ENCODE measurements at regions not wholly inside any gene's neighbourhood (a gene's known extent, or its start where the extent isn't known, plus 50 kb on each side); places are given as distances from the start of the nearest gene placed in this dataset.

GRCh38 chr7:131880078-131880477 is 323.6 kb upstream of the PODXL start:
- Mint-ChIP-seq H3K27me3 (ENCODE audit: low read depth) (peaks cover 27% of the 10 kb centered on the region), H3K9me3 (no peaks in the 10 kb centered on the region), H3K4me3 (no peak overlapping the region), H3K4me1 (no peaks in the 10 kb centered on the region), H3K36me3 (ENCODE audit: low read depth) (no peaks in the 10 kb centered on the region), H3K27ac (no peak overlapping the region)
- TF ChIP-seq, protein P1, sequence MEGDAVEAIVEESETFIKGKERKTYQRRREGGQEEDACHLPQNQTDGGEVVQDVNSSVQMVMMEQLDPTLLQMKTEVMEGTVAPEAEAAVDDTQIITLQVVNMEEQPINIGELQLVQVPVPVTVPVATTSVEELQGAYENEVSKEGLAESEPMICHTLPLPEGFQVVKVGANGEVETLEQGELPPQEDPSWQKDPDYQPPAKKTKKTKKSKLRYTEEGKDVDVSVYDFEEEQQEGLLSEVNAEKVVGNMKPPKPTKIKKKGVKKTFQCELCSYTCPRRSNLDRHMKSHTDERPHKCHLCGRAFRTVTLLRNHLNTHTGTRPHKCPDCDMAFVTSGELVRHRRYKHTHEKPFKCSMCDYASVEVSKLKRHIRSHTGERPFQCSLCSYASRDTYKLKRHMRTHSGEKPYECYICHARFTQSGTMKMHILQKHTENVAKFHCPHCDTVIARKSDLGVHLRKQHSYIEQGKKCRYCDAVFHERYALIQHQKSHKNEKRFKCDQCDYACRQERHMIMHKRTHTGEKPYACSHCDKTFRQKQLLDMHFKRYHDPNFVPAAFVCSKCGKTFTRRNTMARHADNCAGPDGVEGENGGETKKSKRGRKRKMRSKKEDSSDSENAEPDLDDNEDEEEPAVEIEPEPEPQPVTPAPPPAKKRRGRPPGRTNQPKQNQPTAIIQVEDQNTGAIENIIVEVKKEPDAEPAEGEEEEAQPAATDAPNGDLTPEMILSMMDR (IDR thresholded peaks at IDR 0.05; ENCODE audit: unreplicated experiment in 3 of 3) = no peak

DNA sequence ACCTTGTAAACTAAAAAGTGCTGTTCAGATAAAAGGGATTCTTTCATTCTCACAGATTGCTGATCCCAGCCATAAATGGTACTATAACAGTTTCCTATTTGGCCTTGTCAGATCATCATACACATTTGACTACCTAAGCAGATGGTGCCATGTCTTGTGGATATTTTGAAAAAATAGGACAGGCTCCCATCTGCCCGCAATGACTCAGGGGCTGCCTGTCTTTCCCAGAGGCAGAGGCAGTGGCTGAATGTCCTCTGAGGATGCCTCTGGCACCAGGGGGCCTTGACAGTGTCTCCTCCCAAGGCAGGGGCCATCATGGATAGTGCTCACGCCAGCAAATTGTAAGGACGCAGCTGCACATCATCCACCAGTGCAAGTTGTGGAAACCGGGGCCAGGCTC is 323.0 kb upstream of the PODXL start:
- Mint-ChIP-seq H3K36me3 (ENCODE audit: low read depth) (no peaks in the 10 kb centered on the region), H3K4me3 (no peak overlapping the region), H3K27me3 (ENCODE audit: low read depth) (peaks cover 33% of the 10 kb centered on the region), H3K27ac (no peak overlapping the region), H3K4me1 (no peaks in the 10 kb centered on the region), H3K9me3 (no peaks in the 10 kb centered on the region)
- TF ChIP-seq, protein P1 (IDR thresholded peaks at IDR 0.05; ENCODE audit: unreplicated experiment in 3 of 3) = no peak

DNA sequence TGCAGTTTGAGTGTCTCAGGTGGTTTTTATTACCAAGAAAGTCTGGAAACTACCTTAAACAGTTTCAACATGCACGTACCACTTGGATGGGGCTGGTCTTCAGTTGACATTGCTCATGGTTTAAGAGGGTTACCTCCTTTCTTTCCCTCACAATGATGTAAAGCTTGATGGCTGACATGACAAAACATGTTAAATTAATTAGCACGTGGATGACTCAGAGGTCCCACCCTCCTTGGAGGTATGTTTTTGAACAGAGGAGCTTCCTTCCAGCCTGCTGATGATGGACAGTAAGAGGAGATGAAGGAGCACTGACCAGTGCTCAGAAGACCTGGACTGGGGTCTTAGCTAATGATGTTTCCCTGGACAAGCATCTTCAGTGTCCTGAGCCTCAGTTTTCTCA is 322.3 kb upstream of the PODXL start:
- Mint-ChIP-seq H3K4me1 (no peaks in the 10 kb centered on the region), H3K4me3 (no peak overlapping the region), H3K36me3 (ENCODE audit: low read depth) (no peaks in the 10 kb centered on the region), H3K9me3 (no peaks in the 10 kb centered on the region), H3K27ac (no peak overlapping the region), H3K27me3 (ENCODE audit: low read depth) (peaks cover 40% of the 10 kb centered on the region)
- TF ChIP-seq, protein P1 (IDR thresholded peaks at IDR 0.05; ENCODE audit: unreplicated experiment in 3 of 3) = no peak

- no peaks in the 10 kb centered on the region for H3K4me1 Mint-ChIP-seq
- H3K36me3 Mint-ChIP-seq (ENCODE audit: low read depth) = no peaks in the 10 kb centered on the region
- no peak overlapping the region for H3K27ac Mint-ChIP-seq
- H3K4me3 Mint-ChIP-seq = no peak overlapping the region
- TF ChIP-seq, protein P1 (IDR thresholded peaks at IDR 0.05; ENCODE audit: unreplicated experiment in 3 of 3) = no peak
- H3K27me3 Mint-ChIP-seq (ENCODE audit: low read depth) = peaks cover 38% of the 10 kb centered on the region
- H3K9me3 Mint-ChIP-seq = peaks cover 2% of the 10 kb centered on the region
Measured at GRCh38 chr7:131873581-131873980, 317.2 kb upstream of the PODXL start.

DNA sequence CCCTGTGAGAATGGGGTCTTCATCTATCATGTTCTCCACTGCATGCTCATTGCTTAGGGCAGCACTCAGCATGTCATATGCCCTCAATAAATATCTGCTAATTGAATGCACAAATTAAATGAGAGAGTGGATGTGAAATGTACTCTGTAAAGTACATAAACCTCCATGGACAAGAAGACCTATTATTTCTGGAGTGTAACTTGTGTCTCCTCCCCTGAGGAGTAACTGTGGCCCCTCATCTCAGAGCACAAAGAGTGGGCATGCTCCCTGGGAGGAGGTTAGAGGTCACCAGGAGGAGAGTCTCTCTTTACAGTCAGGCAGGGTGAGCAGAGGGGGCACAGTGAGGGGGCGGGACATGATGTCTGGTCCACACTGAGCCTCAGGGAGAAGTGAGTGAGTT is 313.6 kb upstream of the PODXL start:
- H3K9me3 Mint-ChIP-seq = peaks cover 2% of the 10 kb centered on the region
- H3K4me1 Mint-ChIP-seq = no peaks in the 10 kb centered on the region
- H3K36me3 Mint-ChIP-seq (ENCODE audit: low read depth) = no peaks in the 10 kb centered on the region
- TF ChIP-seq, protein P1 (IDR thresholded peaks at IDR 0.05; ENCODE audit: unreplicated experiment in 3 of 3) = no peak
- no peak overlapping the region for H3K27ac Mint-ChIP-seq
- H3K4me3 Mint-ChIP-seq = no peak overlapping the region
- H3K27me3 Mint-ChIP-seq (ENCODE audit: low read depth) = peaks cover 43% of the 10 kb centered on the region

DNA sequence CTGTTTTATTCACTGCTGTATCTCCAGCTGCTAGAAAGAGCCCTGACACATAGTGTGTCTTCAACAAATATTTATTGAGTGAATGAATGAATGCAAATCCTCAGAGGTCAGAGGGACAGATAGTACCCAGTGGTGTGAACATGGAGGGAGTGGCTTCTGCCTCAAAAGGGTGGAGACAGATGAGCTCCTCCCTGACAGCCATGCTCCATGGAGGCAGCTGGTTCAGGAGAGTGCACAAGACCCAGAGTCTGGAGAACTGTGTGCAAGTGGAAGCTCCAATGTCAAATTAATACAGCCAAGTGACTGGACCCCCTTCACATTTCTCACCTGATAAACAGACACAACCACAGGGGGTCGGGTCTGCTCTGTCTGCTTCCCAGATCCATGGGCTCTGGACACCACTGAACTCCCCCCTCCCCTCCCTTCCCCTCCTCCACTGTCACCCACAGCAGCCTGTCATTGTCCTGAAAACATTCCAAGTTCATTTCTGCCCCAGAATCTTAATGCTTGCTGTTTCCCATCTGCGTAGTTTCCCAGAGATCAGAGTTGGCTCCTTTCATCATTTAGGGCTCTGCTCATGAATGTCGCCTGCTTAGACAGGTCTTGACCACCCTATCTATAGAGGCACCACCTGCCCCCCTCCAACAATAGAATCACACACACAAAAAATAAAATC is 312.9 kb upstream of the PODXL start:
- Mint-ChIP-seq H3K4me1 (peaks cover under 1% of the 10 kb centered on the region), H3K4me3 (no peak overlapping the region), H3K9me3 (peaks cover 2% of the 10 kb centered on the region), H3K27me3 (ENCODE audit: low read depth) (peaks cover 36% of the 10 kb centered on the region), H3K36me3 (ENCODE audit: low read depth) (no peaks in the 10 kb centered on the region), H3K27ac (no peak overlapping the region)
- TF ChIP-seq, protein P1 (IDR thresholded peaks at IDR 0.05; ENCODE audit: unreplicated experiment in 3 of 3) = no peak

Measured in nephron (organoid).